Mucosa of descending colon (tissue), 3 donors: ENCODE measurements at regions not wholly inside any gene's neighbourhood (a gene's known extent, or its start where the extent isn't known, plus 50 kb on each side); places are given as distances from the start of the nearest gene placed in this dataset.

ENCODE experiments used
- ATAC-seq: fragments of 200-7000 bp; cut with Tn5 transposase; one replicate; pipeline ENCODE4 v1.9.1; 2020; ENCODE audit warnings: mild to moderate bottlenecking, moderate library complexity
- DNase-seq, 3 donors: peaks; one replicate each; pipeline ENCODE4 v3.0.0-alpha.2; 2020
- H3K36me3 ChIP-seq: fragments of 200-600 bp; one replicate; pipeline ENCODE4 v1.8.0; 2021; ENCODE audit warnings: low read depth, mild to moderate bottlenecking
- H3K4me1 ChIP-seq: fragments of 200-600 bp; one replicate; pipeline ENCODE4 v1.8.0; 2021; ENCODE audit warnings: low read depth, mild to moderate bottlenecking
- H3K4me3 ChIP-seq: fragments of 200-600 bp; one replicate; pipeline ENCODE4 v1.8.0; 2021; ENCODE audit warnings: mild to moderate bottlenecking
- H3K9me3 ChIP-seq: fragments of 200-600 bp; one replicate; pipeline ENCODE4 v1.8.0; 2021; ENCODE audit warnings: mild to moderate bottlenecking
- intact Hi-C, 2 donors: fragments of 100-400 bp; cut with DNase I in 1 of 2; cut with micrococcal nuclease in 1 of 2; formaldehyde crosslinking; loops; one replicate each; pipeline versions ENCODE4 v1.11.0 to v1.11.1; 2022; cut with DNase I, micrococcal nuclease
- TF ChIP-seq, protein P1 (sequence below): fragments of 200-600 bp; IDR thresholded peaks from one replicate; pipeline ENCODE4 v1.8.0; 2022; ENCODE audit warnings: antibody characterized with exemption, mild to moderate bottlenecking
- donor health status: DM: no; HTN: no; CAD: no; lungs with moderate emphysema.
- donor health status: DM: no; HTN: no; CAD: no.
- donor health status: DM: no; HTN: yes; CAD: no.

DNA sequence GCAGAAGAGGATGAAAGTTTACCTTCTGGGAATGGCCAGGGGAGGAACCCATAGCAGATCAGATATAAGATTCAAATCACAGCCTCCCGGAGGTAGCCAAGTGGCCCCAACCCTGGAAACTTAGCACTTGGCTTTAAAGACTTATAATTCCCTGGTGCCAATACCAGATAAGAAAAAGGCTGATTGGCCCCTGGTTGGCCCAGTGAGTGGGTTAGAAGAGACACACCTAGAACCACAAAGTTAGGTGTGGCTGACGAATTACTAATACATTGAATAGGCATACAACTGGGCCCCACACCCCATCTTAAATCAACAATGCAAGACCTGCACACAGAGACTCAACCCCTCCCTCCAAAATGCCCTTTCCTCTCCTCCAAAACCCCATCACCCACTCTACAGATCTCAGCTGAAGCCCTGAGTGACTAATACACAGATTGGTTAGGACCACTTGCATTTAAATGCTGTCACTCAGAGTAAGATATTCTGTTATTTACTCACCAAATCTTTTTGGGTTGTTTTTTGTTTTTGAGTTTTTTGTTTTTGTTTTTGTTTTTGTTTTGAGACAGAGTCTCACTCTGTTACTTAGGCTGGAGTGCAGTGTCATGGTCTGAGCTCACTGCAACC is 315.4 kb upstream of the JARID2 start:
- H3K36me3 ChIP-seq: no peaks in the 10 kb centered on the region
- no peak overlapping the region for H3K4me3 ChIP-seq
- peaks cover 5% of the 10 kb centered on the region for H3K4me1 ChIP-seq
- intact Hi-C loops: no loop called here
- ATAC-seq (peak; percentile 84), DNase-seq (peak in 1 of 3 donors; percentile 59)
- TF ChIP-seq, protein P1, sequence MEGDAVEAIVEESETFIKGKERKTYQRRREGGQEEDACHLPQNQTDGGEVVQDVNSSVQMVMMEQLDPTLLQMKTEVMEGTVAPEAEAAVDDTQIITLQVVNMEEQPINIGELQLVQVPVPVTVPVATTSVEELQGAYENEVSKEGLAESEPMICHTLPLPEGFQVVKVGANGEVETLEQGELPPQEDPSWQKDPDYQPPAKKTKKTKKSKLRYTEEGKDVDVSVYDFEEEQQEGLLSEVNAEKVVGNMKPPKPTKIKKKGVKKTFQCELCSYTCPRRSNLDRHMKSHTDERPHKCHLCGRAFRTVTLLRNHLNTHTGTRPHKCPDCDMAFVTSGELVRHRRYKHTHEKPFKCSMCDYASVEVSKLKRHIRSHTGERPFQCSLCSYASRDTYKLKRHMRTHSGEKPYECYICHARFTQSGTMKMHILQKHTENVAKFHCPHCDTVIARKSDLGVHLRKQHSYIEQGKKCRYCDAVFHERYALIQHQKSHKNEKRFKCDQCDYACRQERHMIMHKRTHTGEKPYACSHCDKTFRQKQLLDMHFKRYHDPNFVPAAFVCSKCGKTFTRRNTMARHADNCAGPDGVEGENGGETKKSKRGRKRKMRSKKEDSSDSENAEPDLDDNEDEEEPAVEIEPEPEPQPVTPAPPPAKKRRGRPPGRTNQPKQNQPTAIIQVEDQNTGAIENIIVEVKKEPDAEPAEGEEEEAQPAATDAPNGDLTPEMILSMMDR: no peak
- H3K9me3 ChIP-seq: no peaks in the 10 kb centered on the region

GRCh38 chr6:14932485-14933182 is 313.2 kb upstream of the JARID2 start:
- TF ChIP-seq, protein P1: no peak
- intact Hi-C loops: no loop called here
- Histone ChIP-seq H3K4me1 (no peaks in the 10 kb centered on the region), H3K36me3 (no peaks in the 10 kb centered on the region), H3K4me3 (no peak overlapping the region), H3K9me3 (no peaks in the 10 kb centered on the region)
- DNase-seq: no peak
- no peak for ATAC-seq

- DNase-seq (no peak), ATAC-seq (no peak)
- no peaks in the 10 kb centered on the region for H3K4me1 ChIP-seq
- TF ChIP-seq, protein P1: no peak
- intact Hi-C loops: no loop called here
- H3K4me3 ChIP-seq: no peak overlapping the region
- no peaks in the 10 kb centered on the region for H3K9me3 ChIP-seq
- no peaks in the 10 kb centered on the region for H3K36me3 ChIP-seq
These were observed 312.7 kb upstream of the JARID2 start for GRCh38 chr6:14933183-14933544.

- TF ChIP-seq, protein P1: no peak
These were observed 311.9 kb upstream of the JARID2 start for GRCh38 chr6:14934013-14934412.

DNA sequence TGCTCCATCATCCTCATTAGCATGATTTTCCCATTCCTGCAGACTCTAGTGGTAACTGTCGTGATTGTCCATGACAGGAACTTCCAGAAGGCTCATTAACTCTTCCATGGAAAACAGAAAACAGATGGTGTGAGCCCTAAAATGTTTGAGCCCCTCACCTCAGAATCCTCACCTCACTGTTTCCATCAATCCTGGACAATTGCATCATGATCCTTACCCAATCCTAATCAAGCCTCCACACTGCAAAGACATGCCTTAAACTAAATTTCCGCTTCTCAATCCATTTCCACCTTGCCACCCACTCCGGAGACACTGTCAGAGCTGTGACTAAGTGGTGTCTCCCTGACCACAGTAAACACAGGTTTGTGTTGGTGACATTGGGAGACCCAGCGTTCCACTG is 311.0 kb upstream of the JARID2 start:
- intact Hi-C loops: no loop called here
- TF ChIP-seq, protein P1: no peak

More at GRCh38 chr6:14934013-14934412, 311.9 kb upstream of the JARID2 start:
- Histone ChIP-seq H3K9me3 (no peaks in the 10 kb centered on the region), H3K4me1 (no peaks in the 10 kb centered on the region), H3K4me3 (no peak overlapping the region), H3K36me3 (no peaks in the 10 kb centered on the region)
- no peak for ATAC-seq
- intact Hi-C loops: no loop called here
- no peak for DNase-seq

More for the DNA sequence above, 311.0 kb upstream of the JARID2 start:
- Histone ChIP-seq H3K4me3 (no peak overlapping the region), H3K36me3 (no peaks in the 10 kb centered on the region), H3K9me3 (no peaks in the 10 kb centered on the region), H3K4me1 (no peaks in the 10 kb centered on the region)
- ATAC-seq (no peak), DNase-seq (no peak)
